Pancreas (tissue), 10 donors: ENCODE measurements at regions not wholly inside any gene's neighbourhood (a gene's known extent, or its start where the extent isn't known, plus 50 kb on each side); places are given as distances from the start of the nearest gene placed in this dataset.
A peak's percentile ranks its signal among the peaks of the same experiment; 100 is the strongest.
"Not testable (repeated sequence)": the region's sequence is repeated elsewhere in the genome, so short reads cannot be mapped to it uniquely, and the experiment has no call there.

Experiments used
- ATAC-seq, 4 donors: fragments of 200-7000 bp; cut with Tn5 transposase; one replicate each; pipeline versions ENCODE4 v1.8.0 to v1.9.1; 2020; ENCODE audit warnings: mild to moderate bottlenecking in 4 of 4, moderate library complexity in 4 of 4
- DNase-seq, 6 donors: peaks; one replicate each; pipeline ENCODE4 v3.0.0-alpha.2; 2020
- FAIRE-seq: peaks from 2 replicates; lab custom pipeline; 2012; peaks lifted over from hg19 to GRCh38; lab: Jason Lieb, UNC
- H3K27ac ChIP-seq, 4 donors: fragments of 200-600 bp; sonication (generic); 1 replicate in 3 of 4; 2 replicates in 1 of 4; pipeline versions ENCODE4 v1.5.0 to v1.8.0; 2020
- H3K27me3 ChIP-seq, 4 donors: fragments of 200-600 bp; one replicate each; pipeline ENCODE4 v1.8.0; 2021
- H3K36me3 ChIP-seq, 3 donors: fragments of 200-600 bp; sonication (generic) in 1 of 3; one replicate each; pipeline versions ENCODE4 v1.5.0 to v1.8.0; 2020 to 2021
- H3K4me1 ChIP-seq, 3 donors: fragments of 200-600 bp; one replicate each; pipeline ENCODE4 v1.8.0; 2021
- H3K4me3 ChIP-seq, 4 donors: fragments of 200-600 bp; sonication (generic) in 2 of 4; one replicate each; pipeline versions ENCODE4 v1.5.0 to v1.8.0; 2020 to 2021
- H3K9me3 ChIP-seq, 4 donors: fragments of 200-600 bp; one replicate each; pipeline ENCODE4 v1.8.0; 2021
- WGBS, 2 donors: extraction: QIAGEN DNeasy Blood & Tissue Kit; methylation state at CpG; one replicate each; pipeline ENCODE4 v1.1.7; 2013; 5-methylcytosine and 5-hydroxymethylcytosine counted together
- intact Hi-C, 3 donors: fragments of 100-400 bp; cut with DNase I; formaldehyde crosslinking; loops; one replicate each; pipeline versions ENCODE4 v1.11.1 to v1.14.2; 2022
- TF ChIP-seq, protein P1 (sequence below), 4 donors: fragments of 200-600 bp; sonication (generic) in 3 of 4; IDR thresholded peaks; one replicate each; pipeline versions ENCODE4 v1.5.0 to v1.8.0; 2021; ENCODE audit warnings: antibody characterized with exemption in 4 of 4
- donor health status: healthy with polysubstance abuse.
- donor health status: DM: no; HTN: no; CAD: no; lungs with moderate emphysema.
- donor health status: DM: no; HTN: no; CAD: no.
- donor health status: control.
- donor health status: control.
- donor health status: Bipolar disorder and iron deficiency.
- donor health status: DM: yes; HTN: yes; CAD: no.
- donor health status: DM: no; HTN: no; CAD: no.
- donor health status: DM: no; HTN: no; CAD: no.
- donor health status: DM: yes; HTN: yes; CAD: no.

DNA sequence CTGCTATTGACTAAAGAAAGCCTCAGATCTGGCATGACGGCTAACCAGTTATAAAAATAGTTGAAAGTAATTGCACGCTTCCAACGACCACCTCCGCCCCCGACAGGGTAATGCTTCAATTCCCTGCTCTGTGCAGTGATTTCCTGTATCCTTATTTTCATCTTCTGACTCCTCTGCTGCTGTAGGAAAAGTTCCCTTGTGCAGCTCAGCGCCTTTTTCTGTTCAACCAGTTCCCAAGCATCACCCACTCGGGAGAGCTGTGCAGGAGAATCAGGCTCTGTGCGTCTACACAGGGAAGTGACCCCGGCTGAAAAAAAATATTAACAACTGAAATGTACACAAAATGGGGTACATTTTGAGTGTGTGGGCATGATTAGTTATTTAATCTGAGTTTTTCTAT is 91.3 kb upstream of the COPS8 start:
- Histone ChIP-seq H3K36me3 (no peaks in the 10 kb centered on the region), H3K4me3 (no peak overlapping the region), H3K4me1 (peaks cover 25 to 35% (median 29%) of the 10 kb centered on the region in 3 donors), H3K27me3 (no peaks in the 10 kb centered on the region), H3K27ac (no peak overlapping the region), H3K9me3 (no peaks in the 10 kb centered on the region)
- no peak for FAIRE-seq
- no peak for DNase-seq
- 78 to 79% methylated on average over 9 of the region's 9 CpGs for WGBS, 2 donors
- intact Hi-C loops, result no loop called here
- no peak for ATAC-seq
- TF ChIP-seq, protein P1, sequence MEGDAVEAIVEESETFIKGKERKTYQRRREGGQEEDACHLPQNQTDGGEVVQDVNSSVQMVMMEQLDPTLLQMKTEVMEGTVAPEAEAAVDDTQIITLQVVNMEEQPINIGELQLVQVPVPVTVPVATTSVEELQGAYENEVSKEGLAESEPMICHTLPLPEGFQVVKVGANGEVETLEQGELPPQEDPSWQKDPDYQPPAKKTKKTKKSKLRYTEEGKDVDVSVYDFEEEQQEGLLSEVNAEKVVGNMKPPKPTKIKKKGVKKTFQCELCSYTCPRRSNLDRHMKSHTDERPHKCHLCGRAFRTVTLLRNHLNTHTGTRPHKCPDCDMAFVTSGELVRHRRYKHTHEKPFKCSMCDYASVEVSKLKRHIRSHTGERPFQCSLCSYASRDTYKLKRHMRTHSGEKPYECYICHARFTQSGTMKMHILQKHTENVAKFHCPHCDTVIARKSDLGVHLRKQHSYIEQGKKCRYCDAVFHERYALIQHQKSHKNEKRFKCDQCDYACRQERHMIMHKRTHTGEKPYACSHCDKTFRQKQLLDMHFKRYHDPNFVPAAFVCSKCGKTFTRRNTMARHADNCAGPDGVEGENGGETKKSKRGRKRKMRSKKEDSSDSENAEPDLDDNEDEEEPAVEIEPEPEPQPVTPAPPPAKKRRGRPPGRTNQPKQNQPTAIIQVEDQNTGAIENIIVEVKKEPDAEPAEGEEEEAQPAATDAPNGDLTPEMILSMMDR (IDR thresholded peaks at IDR 0.05), result no peak

GRCh38 chr2:236997069-236997715 is 88.5 kb upstream of the COPS8 start:
- Histone ChIP-seq H3K27ac (peak overlapping the region in 3 of 4 donors; percentile 65 to 79 (median 79)), H3K4me3 (no peak overlapping the region), H3K36me3 (no peaks in the 10 kb centered on the region), H3K4me1 (peaks cover 25 to 35% (median 29%) of the 10 kb centered on the region in 3 donors), H3K9me3 (no peaks in the 10 kb centered on the region), H3K27me3 (no peaks in the 10 kb centered on the region)
- intact Hi-C loops, result no loop called here
- peak; percentile 76 to 83 (median 81) for ATAC-seq
- peak in 4 of 6 donors; percentile 35 to 54 (median 46) for DNase-seq
- 22 to 29% methylated on average over 8 of the region's 8 CpGs for WGBS, 2 donors
- TF ChIP-seq, protein P1 (IDR thresholded peaks at IDR 0.05), result no peak
- FAIRE-seq, result no peak

DNA sequence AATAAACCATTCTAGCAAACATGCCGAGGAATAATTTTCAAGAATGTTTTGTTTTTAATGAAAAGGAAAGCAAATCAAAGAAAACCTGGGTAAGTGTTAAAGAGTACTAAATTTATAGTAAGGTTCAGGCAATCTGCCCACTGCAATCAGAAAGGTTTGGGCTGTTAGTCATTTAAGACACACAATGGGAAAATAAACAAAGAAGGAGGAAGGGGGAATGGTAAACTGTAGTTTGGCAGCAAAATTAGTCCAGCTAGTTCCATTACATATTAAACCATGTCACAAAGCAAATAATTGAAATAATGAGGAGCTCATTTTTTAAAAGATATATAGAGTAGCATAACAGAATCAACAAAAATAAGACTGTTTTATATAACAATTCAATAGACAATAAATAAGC is 87.5 kb upstream of the COPS8 start:
- H3K4me3 ChIP-seq, result no peak overlapping the region
- H3K27ac ChIP-seq, result peak overlapping the region; percentile 32 to 79 (median 72)
- peaks cover 25 to 35% (median 29%) of the 10 kb centered on the region in 3 donors for H3K4me1 ChIP-seq
- intact Hi-C loops, result no loop called here
- no peak for FAIRE-seq
- H3K9me3 ChIP-seq, result no peaks in the 10 kb centered on the region
- ATAC-seq, result peak; percentile 86 to 93 (median 88)
- DNase-seq, result peak in 2 of 6 donors; percentile 35 to 53
- WGBS, 2 donors, result 17 to 23% methylated on average over 1 of the region's 1 CpG
- H3K36me3 ChIP-seq, result no peaks in the 10 kb centered on the region
- H3K27me3 ChIP-seq, result no peaks in the 10 kb centered on the region
- TF ChIP-seq, protein P1 (IDR thresholded peaks at IDR 0.05), result no peak

GRCh38 chr2:236998758-236999157 is 86.9 kb upstream of the COPS8 start:
- no peaks in the 10 kb centered on the region for H3K9me3 ChIP-seq
- 60 to 68% methylated on average over 5 of the region's 5 CpGs for WGBS, 2 donors
- TF ChIP-seq, protein P1 (IDR thresholded peaks at IDR 0.05), result no peak
- H3K36me3 ChIP-seq, result no peaks in the 10 kb centered on the region
- H3K4me1 ChIP-seq, result peaks cover 25 to 35% (median 29%) of the 10 kb centered on the region in 3 donors
- FAIRE-seq, result no peak
- peak in 1 of 6 donors; percentile 36 for DNase-seq
- ATAC-seq, result peak; percentile 27 to 60 (median 52)
- H3K4me3 ChIP-seq, result no peak overlapping the region
- H3K27ac ChIP-seq, result peak overlapping the region; percentile 32 to 79 (median 72)
- intact Hi-C loops, result no loop called here
- H3K27me3 ChIP-seq, result no peaks in the 10 kb centered on the region

DNA sequence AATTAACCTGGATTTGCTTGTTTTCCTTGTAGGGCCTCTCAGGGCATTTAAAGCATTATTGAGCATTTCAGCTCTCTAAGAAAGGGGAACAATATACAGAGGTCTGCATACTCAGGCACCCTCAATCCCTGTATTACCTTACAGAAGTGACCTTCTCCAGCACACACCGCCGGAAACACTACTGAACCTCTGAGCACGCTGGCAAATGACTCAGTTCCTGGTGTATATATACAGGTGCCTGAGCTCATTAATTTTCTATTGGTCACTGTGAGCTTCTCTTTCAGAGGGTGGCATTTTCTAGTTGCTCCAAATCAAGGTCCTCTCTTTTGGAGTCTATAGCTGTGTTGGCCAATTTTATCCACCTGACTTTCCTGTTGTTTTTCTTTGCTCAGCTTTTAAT is 85.2 kb upstream of the COPS8 start:
- H3K9me3 ChIP-seq, result no peaks in the 10 kb centered on the region
- no peak overlapping the region for H3K4me3 ChIP-seq
- no peak overlapping the region for H3K27ac ChIP-seq
- H3K27me3 ChIP-seq, result no peaks in the 10 kb centered on the region
- 93 to 94% methylated on average over 3 of the region's 3 CpGs for WGBS, 2 donors
- intact Hi-C loops, result no loop called here
- DNase-seq (no peak), FAIRE-seq (no peak), ATAC-seq (no peak)
- H3K36me3 ChIP-seq, result no peaks in the 10 kb centered on the region
- peaks cover 18 to 35% (median 29%) of the 10 kb centered on the region in 3 donors for H3K4me1 ChIP-seq
- TF ChIP-seq, protein P1 (IDR thresholded peaks at IDR 0.05), result no peak

GRCh38 chr2:237005341-237005740 is 80.3 kb upstream of the COPS8 start:
- DNase-seq, FAIRE-seq, H3K27me3 ChIP-seq, H3K9me3 ChIP-seq, H3K4me3 ChIP-seq, intact Hi-C loops, H3K27ac ChIP-seq, H3K36me3 ChIP-seq, H3K4me1 ChIP-seq, ATAC-seq: not testable (repeated sequence)
- 94 to 97% methylated on average over 17 of the region's 17 CpGs for WGBS, 2 donors
